Mucosa of descending colon (tissue), 3 donors: ENCODE measurements at regions not wholly inside any gene's neighbourhood (a gene's known extent, or its start where the extent isn't known, plus 50 kb on each side); places are given as distances from the start of the nearest gene placed in this dataset.

Source experiments
- ATAC-seq: fragments of 200-7000 bp; cut with Tn5 transposase; one replicate; pipeline ENCODE4 v1.9.1; 2020; ENCODE audit warnings: mild to moderate bottlenecking, moderate library complexity
- DNase-seq, 3 donors: peaks; one replicate each; pipeline ENCODE4 v3.0.0-alpha.2; 2020
- H3K36me3 ChIP-seq: fragments of 200-600 bp; one replicate; pipeline ENCODE4 v1.8.0; 2021; ENCODE audit warnings: low read depth, mild to moderate bottlenecking
- H3K4me1 ChIP-seq: fragments of 200-600 bp; one replicate; pipeline ENCODE4 v1.8.0; 2021; ENCODE audit warnings: low read depth, mild to moderate bottlenecking
- H3K4me3 ChIP-seq: fragments of 200-600 bp; one replicate; pipeline ENCODE4 v1.8.0; 2021; ENCODE audit warnings: mild to moderate bottlenecking
- H3K9me3 ChIP-seq: fragments of 200-600 bp; one replicate; pipeline ENCODE4 v1.8.0; 2021; ENCODE audit warnings: mild to moderate bottlenecking
- CTCF ChIP-seq: fragments of 200-600 bp; IDR thresholded peaks from one replicate; pipeline ENCODE4 v1.8.0; 2022; ENCODE audit warnings: antibody characterized with exemption, mild to moderate bottlenecking
- intact Hi-C, 2 donors: fragments of 100-400 bp; cut with DNase I in 1 of 2; cut with micrococcal nuclease in 1 of 2; formaldehyde crosslinking; loops; one replicate each; pipeline versions ENCODE4 v1.11.0 to v1.11.1; 2022; cut with DNase I, micrococcal nuclease
- donor health status: DM: no; HTN: no; CAD: no; lungs with moderate emphysema.
- donor health status: DM: no; HTN: no; CAD: no.
- donor health status: DM: no; HTN: yes; CAD: no.

- TF ChIP-seq CTCF, result no peak
- H3K9me3 ChIP-seq, result no peaks in the 10 kb centered on the region
- no peak overlapping the region for H3K4me3 ChIP-seq
- intact Hi-C loops, result no loop called here
- H3K4me1 ChIP-seq, result no peaks in the 10 kb centered on the region
- ATAC-seq (no peak), DNase-seq (no peak)
- no peaks in the 10 kb centered on the region for H3K36me3 ChIP-seq
Measured at GRCh38 chr19:34057155-34057554, 115.1 kb upstream of the LSM14A start.

GRCh38 chr19:34066007-34066643 is 106.2 kb upstream of the LSM14A start:
- Histone ChIP-seq H3K36me3 (no peaks in the 10 kb centered on the region), H3K4me3 (no peak overlapping the region), H3K4me1 (no peaks in the 10 kb centered on the region), H3K9me3 (no peaks in the 10 kb centered on the region)
- ATAC-seq, result no peak
- DNase-seq, result no peak
- TF ChIP-seq CTCF, result no peak
- intact Hi-C loops, result no loop called here

- TF ChIP-seq CTCF, result no peak
- intact Hi-C loops, result no loop called here
- no peaks in the 10 kb centered on the region for H3K4me1 ChIP-seq
- H3K9me3 ChIP-seq, result no peaks in the 10 kb centered on the region
- no peak for ATAC-seq
- no peak overlapping the region for H3K4me3 ChIP-seq
- DNase-seq, result no peak
- H3K36me3 ChIP-seq, result no peaks in the 10 kb centered on the region
Measured at GRCh38 chr19:34067861-34068271, 104.4 kb upstream of the LSM14A start.

GRCh38 chr19:34075661-34076091 is 96.6 kb upstream of the LSM14A start:
- no peak for TF ChIP-seq CTCF
- Histone ChIP-seq H3K4me1 (no peaks in the 10 kb centered on the region), H3K4me3 (no peak overlapping the region), H3K36me3 (no peaks in the 10 kb centered on the region), H3K9me3 (no peaks in the 10 kb centered on the region)
- DNase-seq (no peak), ATAC-seq (no peak)
- intact Hi-C loops, result no loop called here

GRCh38 chr19:34082289-34083077 is 89.8 kb upstream of the LSM14A start:
- Histone ChIP-seq H3K4me1 (no peaks in the 10 kb centered on the region), H3K4me3 (no peak overlapping the region), H3K36me3 (no peaks in the 10 kb centered on the region), H3K9me3 (no peaks in the 10 kb centered on the region)
- no peak for DNase-seq
- no peak for TF ChIP-seq CTCF
- intact Hi-C loops, result no loop called here
- ATAC-seq, result no peak
